Keratinocyte (primary cell): ENCODE measurements at regions not wholly inside any gene's neighbourhood (a gene's known extent, or its start where the extent isn't known, plus 50 kb on each side); places are given as distances from the start of the nearest gene placed in this dataset.

Experiments
- DNase-seq: peaks from one replicate; pipeline ENCODE4 v3.0.0-alpha.2; 2011; ENCODE audit warnings: low read depth, missing footprints, low spot score
- FAIRE-seq: peaks from 2 replicates; lab custom pipeline; 2011; peaks lifted over from hg19 to GRCh38; lab: Jason Lieb, UNC
- H2AFZ ChIP-seq: 2 replicates; pipeline ENCODE4 v1.6.0; 2012; ENCODE audit warnings: low read length, control low read depth, inconsistent platforms; ENCODE audit not compliant: control insufficient read depth
- H3K27ac ChIP-seq: 2 replicates; pipeline ENCODE4 v1.5.1; 2011; ENCODE audit warnings: low read length; ENCODE audit not compliant: control insufficient read depth, insufficient read depth
- H3K27me3 ChIP-seq: 3 replicates; pipeline ENCODE4 v1.6.0; 2011; ENCODE audit warnings: low read length; ENCODE audit not compliant: control insufficient read depth, insufficient read depth; ENCODE audit errors: extremely low read depth
- H3K36me3 ChIP-seq, 2 experiments: 2 replicates in 1 of 2; 3 replicates in 1 of 2; pipeline ENCODE4 v1.5.1; 2011; ENCODE audit warnings: low read length in 2 of 2, mild to moderate bottlenecking in 1 of 2; ENCODE audit not compliant: control insufficient read depth in 2 of 2, insufficient read depth in 2 of 2; ENCODE audit errors: extremely low read depth in 1 of 2
- H3K4me1 ChIP-seq: 3 replicates; pipeline ENCODE4 v1.5.1; 2011; ENCODE audit warnings: low read length; ENCODE audit not compliant: control insufficient read depth, insufficient read depth; ENCODE audit errors: extremely low read depth
- H3K4me2 ChIP-seq: 3 replicates; pipeline ENCODE4 v1.6.0; 2011; ENCODE audit warnings: low read depth, low read length; ENCODE audit not compliant: control insufficient read depth, insufficient read depth; ENCODE audit errors: extremely low read depth
- H3K4me3 ChIP-seq, 3 experiments: fragments of 200-600 bp in 1 of 3; sonication (generic) in 1 of 3; 2 replicates in 2 of 3; 3 replicates in 1 of 3; pipeline ENCODE4 v1.5.1; 2011 to 2016; ENCODE audit warnings: low read length in 3 of 3, mild to moderate bottlenecking in 3 of 3, control low read depth in 2 of 3, inconsistent platforms in 1 of 3, low read depth in 1 of 3, mixed read lengths in 1 of 3, mixed run types in 1 of 3, moderate library complexity in 1 of 3; ENCODE audit not compliant: control insufficient read depth in 2 of 3, insufficient read depth in 2 of 3; ENCODE audit errors: extremely low read depth in 1 of 3
- H3K79me2 ChIP-seq: 2 replicates; pipeline ENCODE4 v1.6.0; 2012; ENCODE audit warnings: low read length; ENCODE audit not compliant: control insufficient read depth, insufficient read depth
- H3K9ac ChIP-seq: 3 replicates; pipeline ENCODE4 v1.6.0; 2011; ENCODE audit warnings: low read length; ENCODE audit not compliant: control insufficient read depth, insufficient read depth; ENCODE audit errors: extremely low read depth
- H3K9me1 ChIP-seq: 3 replicates; pipeline ENCODE4 v1.6.0; 2011; ENCODE audit warnings: low read length; ENCODE audit not compliant: control insufficient read depth, insufficient read depth; ENCODE audit errors: extremely low read depth
- H3K9me3 ChIP-seq: 2 replicates; pipeline ENCODE4 v1.5.1; 2012; ENCODE audit warnings: low read depth, low read length; ENCODE audit not compliant: control insufficient read depth
- H4K20me1 ChIP-seq: 3 replicates; pipeline ENCODE4 v1.6.0; 2011; ENCODE audit warnings: low read length; ENCODE audit not compliant: control insufficient read depth, insufficient read depth; ENCODE audit errors: extremely low read depth
- EZH2 ChIP-seq: IDR thresholded peaks from one replicate; pipeline ENCODE4 v1.6.1; 2012; ENCODE audit warnings: inconsistent platforms, mild to moderate bottlenecking, low read length, moderate library complexity
- dilution Hi-C: fragments of 300-500 bp; cut with MboI; formaldehyde crosslinking; loops from one replicate; pipeline ENCODE4 v1.7.0; 2020; ENCODE audit warnings: low sequenced_read_pairs; ENCODE audit not compliant: extremely low pct_ligation_motif_present
- TF ChIP-seq, protein P1 (sequence below), 3 experiments: IDR thresholded peaks in 1 of 3; conservative IDR thresholded peaks in 1 of 3; optimal IDR thresholded peaks in 1 of 3; 2 replicates in 2 of 3; 3 replicates in 1 of 3; pipeline versions ENCODE3 to v1.5.1; 2011; ENCODE audit warnings: low read length in 3 of 3, mild to moderate bottlenecking in 3 of 3, moderate library complexity in 2 of 3, control low read depth in 1 of 3, inconsistent platforms in 1 of 3; ENCODE audit not compliant: insufficient read depth in 2 of 3; ENCODE audit errors: extremely low read depth in 1 of 3

DNA sequence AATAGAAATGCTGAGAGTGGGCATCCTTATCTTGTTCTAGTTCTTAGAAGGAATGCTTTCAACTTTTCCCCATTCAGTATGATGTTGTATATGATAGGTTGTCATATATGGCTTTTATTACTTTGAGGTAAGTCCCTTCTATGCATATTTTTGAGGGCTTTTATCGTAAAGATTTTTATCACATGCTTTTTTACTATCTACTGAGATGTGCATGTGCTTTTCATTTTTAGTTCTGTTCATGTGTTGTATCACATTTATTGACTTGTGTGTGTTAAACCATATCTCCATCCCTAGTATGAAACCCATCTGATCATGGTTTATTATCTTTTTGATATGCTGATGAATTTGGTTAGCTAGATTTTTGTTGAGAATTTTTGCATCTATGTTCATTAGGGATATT, 1008.8 kb downstream of the CNTNAP5 start:
- Histone ChIP-seq H4K20me1 (no peaks in the 10 kb centered on the region), H2AFZ (no peak overlapping the region), H3K9me1 (no peaks in the 10 kb centered on the region), H3K4me2 (no peak overlapping the region), H3K4me1 (no peaks in the 10 kb centered on the region), H3K9me3 (no peaks in the 10 kb centered on the region), H3K27ac (no peak overlapping the region), H3K4me3 (no peak overlapping the region), H3K36me3 (no peaks in the 10 kb centered on the region), H3K27me3 (no peaks in the 10 kb centered on the region), H3K9ac (no peak overlapping the region), H3K79me2 (no peaks in the 10 kb centered on the region)
- no peak for TF ChIP-seq EZH2
- TF ChIP-seq, protein P1, sequence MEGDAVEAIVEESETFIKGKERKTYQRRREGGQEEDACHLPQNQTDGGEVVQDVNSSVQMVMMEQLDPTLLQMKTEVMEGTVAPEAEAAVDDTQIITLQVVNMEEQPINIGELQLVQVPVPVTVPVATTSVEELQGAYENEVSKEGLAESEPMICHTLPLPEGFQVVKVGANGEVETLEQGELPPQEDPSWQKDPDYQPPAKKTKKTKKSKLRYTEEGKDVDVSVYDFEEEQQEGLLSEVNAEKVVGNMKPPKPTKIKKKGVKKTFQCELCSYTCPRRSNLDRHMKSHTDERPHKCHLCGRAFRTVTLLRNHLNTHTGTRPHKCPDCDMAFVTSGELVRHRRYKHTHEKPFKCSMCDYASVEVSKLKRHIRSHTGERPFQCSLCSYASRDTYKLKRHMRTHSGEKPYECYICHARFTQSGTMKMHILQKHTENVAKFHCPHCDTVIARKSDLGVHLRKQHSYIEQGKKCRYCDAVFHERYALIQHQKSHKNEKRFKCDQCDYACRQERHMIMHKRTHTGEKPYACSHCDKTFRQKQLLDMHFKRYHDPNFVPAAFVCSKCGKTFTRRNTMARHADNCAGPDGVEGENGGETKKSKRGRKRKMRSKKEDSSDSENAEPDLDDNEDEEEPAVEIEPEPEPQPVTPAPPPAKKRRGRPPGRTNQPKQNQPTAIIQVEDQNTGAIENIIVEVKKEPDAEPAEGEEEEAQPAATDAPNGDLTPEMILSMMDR (optimal IDR thresholded peaks at IDR 0.05 in 1 of 3, IDR thresholded peaks at IDR 0.05 in 1 of 3, conservative IDR thresholded peaks at IDR 0.05 in 1 of 3; ENCODE audit: extremely low read depth in 1 of 3, insufficient read depth in 2 of 3, low read length in 3 of 3), result no peak
- FAIRE-seq, result no peak
- no peak for DNase-seq
- dilution Hi-C loops, result no loop called here

DNA sequence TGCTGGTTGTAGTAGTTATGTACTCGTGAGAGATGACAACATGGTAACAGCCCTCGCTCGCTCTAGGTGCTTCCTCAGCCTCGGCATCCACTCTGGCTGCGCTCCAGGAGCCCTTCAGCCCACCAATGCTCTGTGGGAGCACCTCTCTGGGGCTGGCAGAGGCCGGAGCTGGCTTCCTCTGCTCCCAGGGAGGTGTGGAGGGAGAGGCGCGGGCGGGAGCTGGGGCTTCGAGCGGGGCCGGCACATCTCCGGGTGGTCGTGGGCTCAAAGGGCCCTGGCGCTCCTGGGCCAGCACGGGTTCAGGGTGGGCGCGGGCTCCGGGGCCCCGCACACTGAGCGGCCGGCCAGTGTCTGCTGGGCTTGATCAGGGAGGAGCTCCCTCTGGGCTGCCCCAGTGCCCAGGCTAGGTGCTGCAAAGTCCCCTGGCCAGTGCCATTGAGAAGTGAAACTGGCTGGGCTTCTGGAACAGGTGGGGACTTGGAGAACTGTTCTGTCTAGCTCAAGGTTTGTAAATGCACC, 1012.1 kb downstream of the CNTNAP5 start:
- dilution Hi-C loops, result no loop called here
- no peak overlapping the region for H2AFZ ChIP-seq
- H3K27me3 ChIP-seq, result no peaks in the 10 kb centered on the region
- TF ChIP-seq EZH2, result no peak
- DNase-seq (no peak), FAIRE-seq (no peak)
- no peak overlapping the region for H3K9ac ChIP-seq
- H3K27ac ChIP-seq, result no peak overlapping the region
- no peaks in the 10 kb centered on the region for H3K9me3 ChIP-seq
- no peak overlapping the region for H3K4me3 ChIP-seq
- H3K36me3 ChIP-seq, result no peaks in the 10 kb centered on the region
- no peaks in the 10 kb centered on the region for H3K4me1 ChIP-seq
- no peaks in the 10 kb centered on the region for H4K20me1 ChIP-seq
- no peaks in the 10 kb centered on the region for H3K79me2 ChIP-seq
- no peaks in the 10 kb centered on the region for H3K9me1 ChIP-seq
- no peak overlapping the region for H3K4me2 ChIP-seq

DNA sequence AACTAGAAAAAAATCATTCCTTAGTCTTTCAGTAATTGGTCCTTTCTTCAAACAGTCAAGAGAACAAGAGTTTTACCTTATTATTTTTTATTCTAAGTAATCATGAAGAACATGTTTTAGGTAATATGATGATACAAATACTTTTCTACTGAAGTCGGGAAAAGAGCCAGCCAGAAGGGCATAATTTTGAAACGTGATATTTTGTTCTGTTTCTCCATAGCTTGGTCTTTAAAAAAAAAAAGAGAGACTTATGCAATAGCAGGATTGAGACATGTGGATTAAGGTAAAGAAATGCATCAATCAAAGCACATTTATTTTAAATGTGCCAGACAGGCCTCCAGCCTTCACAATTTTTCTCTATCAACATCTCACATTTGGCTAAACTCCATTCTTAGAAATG, 1016.8 kb downstream of the CNTNAP5 start:
- dilution Hi-C loops, result no loop called here
- Histone ChIP-seq H3K4me1 (no peaks in the 10 kb centered on the region), H3K4me3 (no peak overlapping the region), H3K79me2 (no peaks in the 10 kb centered on the region), H3K4me2 (no peak overlapping the region), H3K9me3 (no peaks in the 10 kb centered on the region), H3K36me3 (no peaks in the 10 kb centered on the region), H3K9me1 (no peaks in the 10 kb centered on the region), H3K27ac (no peak overlapping the region), H3K27me3 (no peaks in the 10 kb centered on the region), H4K20me1 (no peaks in the 10 kb centered on the region), H2AFZ (no peak overlapping the region), H3K9ac (no peak overlapping the region)
- FAIRE-seq (no peak), DNase-seq (no peak)
- TF ChIP-seq, protein P1 (optimal IDR thresholded peaks at IDR 0.05 in 1 of 3, IDR thresholded peaks at IDR 0.05 in 1 of 3, conservative IDR thresholded peaks at IDR 0.05 in 1 of 3; ENCODE audit: extremely low read depth in 1 of 3, insufficient read depth in 2 of 3, low read length in 3 of 3), result no peak
- TF ChIP-seq EZH2, result no peak
